A673 (cell line): ENCODE measurements at regions not wholly inside any gene's neighbourhood (a gene's known extent, or its start where the extent isn't known, plus 50 kb on each side); places are given as distances from the start of the nearest gene placed in this dataset.

ENCODE experiments used
- CTCF ChIP-seq: fragments of 300-800, 200-600 bp; sonication (generic); conservative IDR thresholded peaks from 2 replicates; pipeline ENCODE4 v1.5.1; 2017; ENCODE audit warnings: low read depth, mild to moderate bottlenecking, antibody characterized with exemption, low read length, moderate library complexity, mixed read lengths
- EZH2 ChIP-seq: fragments of 200-600 bp; sonication (generic); IDR thresholded peaks from 2 replicates; pipeline ENCODE4 v1.6.1; 2017; ENCODE audit warnings: borderline replicate concordance, low read depth, mild to moderate bottlenecking, mixed read lengths, antibody characterized with exemption, low read length; ENCODE audit not compliant: poor library complexity, severe bottlenecking

- no peak for TF ChIP-seq CTCF
- TF ChIP-seq EZH2: no peak
Observed at GRCh38 chr14:82879949-82880535, 1346.4 kb upstream of the SEL1L start.
